ENCODE measurements at regions not wholly inside any gene's neighbourhood (a gene's known extent, or its start where the extent isn't known, plus 50 kb on each side); places are given as distances from the start of the nearest gene placed in this dataset.

- no peak for TF ChIP-seq CTCF (IDR thresholded peaks at IDR 0.05)
- TF ChIP-seq POLR2A (IDR thresholded peaks at IDR 0.05) = no peak
Measured at GRCh38 chr9:129493706-129494047, 127.2 kb downstream of the C9orf50 start.

Measured in body of pancreas (tissue), 4 donors.